ENCODE measurements at regions not wholly inside any gene's neighbourhood (a gene's known extent, or its start where the extent isn't known, plus 50 kb on each side); places are given as distances from the start of the nearest gene placed in this dataset.

- TF ChIP-seq CTCF (IDR thresholded peaks at IDR 0.05) (no peak), POLR2A (IDR thresholded peaks at IDR 0.05) (no peak)
Measured at GRCh38 chr11:70597751-70598625, 199.7 kb downstream of the CTTN start.
